Activated naive CD4-positive, alpha-beta T cell treated with anti-CD3 and anti-CD28 coated beads, Interleukin-2, amount 50 U/mL, for 24 hours (primary cell): ENCODE measurements at regions not wholly inside any gene's neighbourhood (a gene's known extent, or its start where the extent isn't known, plus 50 kb on each side); places are given as distances from the start of the nearest gene placed in this dataset.
"Not testable (repeated sequence)": the region's sequence is repeated elsewhere in the genome, so short reads cannot be mapped to it uniquely, and the experiment has no call there.

Source experiments
- H3K27ac Mint-ChIP-seq: one replicate; pipeline ENCODE4 v1.8.0; 2021; ENCODE audit warnings: mild to moderate bottlenecking, mixed read lengths
- H3K27me3 Mint-ChIP-seq: one replicate; pipeline ENCODE4 v1.8.0; 2021; ENCODE audit warnings: mixed read lengths
- H3K36me3 Mint-ChIP-seq: one replicate; pipeline ENCODE4 v1.8.0; 2021; ENCODE audit warnings: mixed read lengths
- H3K4me1 Mint-ChIP-seq: one replicate; pipeline ENCODE4 v1.8.0; 2021; ENCODE audit warnings: mixed read lengths
- H3K4me3 Mint-ChIP-seq: one replicate; pipeline ENCODE4 v1.8.0; 2021; ENCODE audit warnings: mild to moderate bottlenecking, mixed read lengths
- H3K9me3 Mint-ChIP-seq: one replicate; pipeline ENCODE4 v1.8.0; 2021; ENCODE audit warnings: mixed read lengths

DNA sequence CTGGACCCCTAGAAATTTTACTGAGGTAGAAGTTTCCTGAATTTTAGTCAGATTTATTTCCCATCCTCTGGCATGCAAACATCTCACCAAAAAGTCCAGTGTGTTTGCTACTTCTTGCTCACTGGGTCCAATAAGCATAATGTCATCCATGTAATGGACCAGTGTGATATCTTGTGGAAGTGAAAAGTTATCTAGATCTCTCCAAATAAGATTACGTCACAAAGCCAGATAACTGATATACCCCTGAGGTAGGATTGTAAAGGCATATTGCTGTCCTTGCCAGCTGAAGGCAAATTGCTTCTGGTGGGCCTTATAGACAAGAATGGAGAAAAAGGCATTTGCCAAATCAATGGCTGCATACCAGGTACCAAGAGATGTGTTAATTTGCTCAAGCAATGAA, 69.3 kb upstream of the EGFR start:
- H3K27ac Mint-ChIP-seq, H3K9me3 Mint-ChIP-seq, H3K27me3 Mint-ChIP-seq, H3K4me3 Mint-ChIP-seq, H3K36me3 Mint-ChIP-seq, H3K4me1 Mint-ChIP-seq: not testable (repeated sequence)

DNA sequence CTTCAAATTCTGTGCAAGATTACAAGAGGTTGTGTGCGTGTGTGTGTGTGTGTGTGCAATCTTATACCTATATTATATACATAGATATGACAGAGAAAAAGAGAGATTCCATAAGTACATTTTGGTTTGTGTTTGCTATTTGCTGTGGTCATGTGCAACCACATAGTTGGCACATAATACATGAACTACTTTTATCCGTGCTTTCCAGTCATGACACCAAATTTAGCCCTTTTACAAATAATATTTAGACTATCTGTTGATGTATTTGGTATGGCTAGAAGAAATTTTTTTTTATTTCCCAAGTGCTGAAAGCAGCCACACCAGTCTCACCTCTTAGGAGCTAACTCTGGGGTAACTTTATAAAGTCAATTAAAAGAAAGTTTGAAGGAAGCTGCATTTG, 63.5 kb upstream of the EGFR start:
- Mint-ChIP-seq H3K27ac (no peak overlapping the region), H3K4me1 (no peaks in the 10 kb centered on the region), H3K4me3 (no peak overlapping the region), H3K36me3 (no peaks in the 10 kb centered on the region), H3K27me3 (peaks cover 6% of the 10 kb centered on the region), H3K9me3 (no peaks in the 10 kb centered on the region)

DNA sequence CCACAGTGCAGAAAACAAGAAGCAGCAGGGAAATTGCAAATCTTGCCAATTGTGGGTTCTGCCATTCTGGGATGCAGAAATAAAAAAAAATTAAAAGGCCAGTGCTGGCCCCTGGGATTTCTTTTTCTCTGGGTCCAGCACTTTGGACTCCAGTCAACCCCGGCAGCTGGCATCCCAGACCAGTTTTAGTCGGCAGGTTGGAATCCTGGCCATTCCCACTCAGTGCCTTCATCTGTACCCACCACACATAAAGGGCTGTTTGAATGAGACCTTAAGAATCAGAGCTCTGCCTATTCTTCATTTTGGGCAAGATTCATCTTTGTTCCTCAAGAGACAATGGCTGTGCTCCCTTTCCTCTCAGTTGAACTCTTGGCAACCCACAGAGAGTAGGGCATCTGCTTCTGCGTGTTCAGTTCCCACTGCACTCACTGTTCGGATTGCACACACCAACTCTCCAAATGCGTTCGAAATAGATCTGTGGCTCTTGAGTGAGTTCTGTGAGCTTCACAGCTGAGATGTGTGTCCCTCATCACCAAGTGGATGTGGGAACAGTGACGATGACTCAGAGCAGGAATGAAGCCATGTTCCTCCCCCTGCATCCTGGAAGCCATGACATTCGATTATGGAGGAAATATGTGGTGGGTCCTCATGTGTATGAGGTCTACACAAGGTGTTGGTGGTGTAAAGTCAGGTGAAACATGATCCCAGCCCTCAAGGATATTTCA, 63.0 kb upstream of the EGFR start:
- H3K36me3 Mint-ChIP-seq: no peaks in the 10 kb centered on the region
- no peak overlapping the region for H3K27ac Mint-ChIP-seq
- H3K4me1 Mint-ChIP-seq: no peaks in the 10 kb centered on the region
- H3K4me3 Mint-ChIP-seq: no peak overlapping the region
- peaks cover 6% of the 10 kb centered on the region for H3K27me3 Mint-ChIP-seq
- no peaks in the 10 kb centered on the region for H3K9me3 Mint-ChIP-seq

GRCh38 chr7:54956865-54957264, 62.0 kb upstream of the EGFR start:
- Mint-ChIP-seq H3K4me3 (no peak overlapping the region), H3K27ac (no peak overlapping the region), H3K9me3 (no peaks in the 10 kb centered on the region), H3K4me1 (no peaks in the 10 kb centered on the region), H3K36me3 (no peaks in the 10 kb centered on the region), H3K27me3 (peaks cover 6% of the 10 kb centered on the region)

DNA sequence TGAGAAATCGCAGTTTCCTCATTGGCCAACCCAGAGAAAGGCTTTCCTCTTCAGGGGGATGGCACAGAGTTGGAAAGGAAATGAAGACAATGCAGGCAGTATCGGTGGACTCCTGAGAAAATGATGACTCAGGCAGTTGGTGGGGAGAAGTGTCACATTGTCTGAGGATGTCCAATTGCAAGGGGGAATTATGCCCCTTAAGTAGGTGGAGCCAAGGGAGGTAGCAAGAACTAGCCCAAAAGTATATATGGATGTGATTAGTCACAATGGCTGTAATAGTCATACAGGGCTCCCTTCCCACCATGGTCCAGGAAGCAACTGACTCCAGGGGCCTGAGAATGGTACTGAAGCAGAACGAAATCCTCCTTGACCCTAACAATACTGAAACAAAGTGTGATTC, 58.3 kb upstream of the EGFR start:
- Mint-ChIP-seq H3K4me3 (no peak overlapping the region), H3K9me3 (peaks cover 3% of the 10 kb centered on the region), H3K27ac (no peak overlapping the region), H3K4me1 (no peaks in the 10 kb centered on the region), H3K27me3 (peaks cover 6% of the 10 kb centered on the region), H3K36me3 (no peaks in the 10 kb centered on the region)

DNA sequence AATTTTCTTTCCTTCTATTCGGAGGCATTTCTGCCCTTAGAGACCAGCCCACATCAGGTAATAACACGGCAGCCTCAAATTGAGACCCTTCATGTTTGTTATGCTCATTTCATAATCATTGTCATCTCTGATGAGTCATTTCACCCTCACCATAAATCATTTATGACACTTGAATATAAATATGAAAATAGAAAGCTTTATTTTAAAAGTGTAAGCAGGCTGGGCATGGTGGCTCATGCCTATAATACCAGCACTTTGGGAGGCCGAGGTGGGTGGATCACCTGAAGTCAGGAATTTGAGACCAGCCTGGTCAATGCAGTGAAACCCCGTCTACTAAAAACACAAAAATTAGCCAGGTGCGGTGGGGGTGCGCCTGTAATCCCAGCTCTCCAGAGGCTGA, 57.4 kb upstream of the EGFR start:
- H3K9me3 Mint-ChIP-seq: peaks cover 3% of the 10 kb centered on the region
- no peak overlapping the region for H3K4me3 Mint-ChIP-seq
- peaks cover 6% of the 10 kb centered on the region for H3K27me3 Mint-ChIP-seq
- H3K36me3 Mint-ChIP-seq: no peaks in the 10 kb centered on the region
- no peaks in the 10 kb centered on the region for H3K4me1 Mint-ChIP-seq
- no peak overlapping the region for H3K27ac Mint-ChIP-seq

GRCh38 chr7:54963155-54963554, 55.7 kb upstream of the EGFR start:
- Mint-ChIP-seq H3K4me3 (no peak overlapping the region), H3K9me3 (peaks cover 3% of the 10 kb centered on the region), H3K27ac (no peak overlapping the region), H3K4me1 (no peaks in the 10 kb centered on the region), H3K36me3 (no peaks in the 10 kb centered on the region), H3K27me3 (no peaks in the 10 kb centered on the region)

DNA sequence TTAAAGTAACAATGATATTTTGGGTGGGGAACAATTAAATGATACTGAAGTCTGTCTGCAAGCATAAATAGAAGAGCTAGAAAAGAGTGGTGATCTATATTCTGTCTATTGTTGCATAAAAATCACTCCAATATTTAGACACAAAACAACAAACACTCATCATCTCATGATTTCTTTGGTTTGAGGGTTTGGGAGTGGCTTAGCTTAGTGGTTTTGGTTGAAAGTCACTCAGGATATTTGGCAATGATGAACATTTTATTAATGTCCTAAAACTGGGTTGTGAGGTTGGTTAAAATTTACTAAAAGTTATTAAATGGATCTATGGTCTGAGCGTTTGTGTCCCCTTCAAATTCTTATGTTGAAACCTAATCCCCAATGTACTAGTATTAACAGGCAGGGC, 54.7 kb upstream of the EGFR start:
- H3K4me1 Mint-ChIP-seq: no peaks in the 10 kb centered on the region
- H3K9me3 Mint-ChIP-seq: peaks cover 3% of the 10 kb centered on the region
- no peak overlapping the region for H3K27ac Mint-ChIP-seq
- no peaks in the 10 kb centered on the region for H3K36me3 Mint-ChIP-seq
- no peak overlapping the region for H3K4me3 Mint-ChIP-seq
- H3K27me3 Mint-ChIP-seq: no peaks in the 10 kb centered on the region

DNA sequence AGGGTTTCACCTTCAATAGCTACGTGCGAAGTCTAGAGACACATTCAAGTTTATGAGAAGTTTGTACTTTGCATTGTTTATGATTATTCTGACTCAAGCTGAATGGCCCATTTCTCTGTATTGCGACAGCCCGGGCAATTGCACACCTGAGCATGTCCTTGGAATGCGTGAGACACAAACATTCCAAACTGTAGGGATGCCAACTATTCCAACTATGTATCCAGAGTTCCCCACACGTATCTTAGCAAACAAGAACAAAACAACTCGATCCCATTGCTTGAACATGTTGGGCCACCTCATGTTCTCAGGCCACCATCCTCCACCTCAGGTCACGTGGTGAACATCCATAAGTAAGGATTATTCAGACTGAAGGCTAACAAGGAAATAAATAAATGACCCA, 51.4 kb upstream of the EGFR start:
- Mint-ChIP-seq H3K4me3 (no peak overlapping the region), H3K9me3 (peaks cover 3% of the 10 kb centered on the region), H3K27me3 (no peaks in the 10 kb centered on the region), H3K27ac (no peak overlapping the region), H3K36me3 (no peaks in the 10 kb centered on the region), H3K4me1 (no peaks in the 10 kb centered on the region)

GRCh38 chr7:54968018-54968417, 50.8 kb upstream of the EGFR start:
- peaks cover 9% of the 10 kb centered on the region for H3K9me3 Mint-ChIP-seq
- no peaks in the 10 kb centered on the region for H3K4me1 Mint-ChIP-seq
- H3K27me3 Mint-ChIP-seq: peaks cover 1% of the 10 kb centered on the region
- no peaks in the 10 kb centered on the region for H3K36me3 Mint-ChIP-seq
- H3K4me3 Mint-ChIP-seq: no peak overlapping the region
- no peak overlapping the region for H3K27ac Mint-ChIP-seq
